HG02623 (cell line): ENCODE measurements at regions not wholly inside any gene's neighbourhood (a gene's known extent, or its start where the extent isn't known, plus 50 kb on each side); places are given as distances from the start of the nearest gene placed in this dataset.

Experiments
- ATAC-seq: cut with Tn5 transposase; IDR thresholded peaks from one replicate; pipeline ENCODE4 v1.9.1; 2021; ENCODE audit warnings: moderate library complexity; ENCODE audit not compliant: unreplicated experiment

DNA sequence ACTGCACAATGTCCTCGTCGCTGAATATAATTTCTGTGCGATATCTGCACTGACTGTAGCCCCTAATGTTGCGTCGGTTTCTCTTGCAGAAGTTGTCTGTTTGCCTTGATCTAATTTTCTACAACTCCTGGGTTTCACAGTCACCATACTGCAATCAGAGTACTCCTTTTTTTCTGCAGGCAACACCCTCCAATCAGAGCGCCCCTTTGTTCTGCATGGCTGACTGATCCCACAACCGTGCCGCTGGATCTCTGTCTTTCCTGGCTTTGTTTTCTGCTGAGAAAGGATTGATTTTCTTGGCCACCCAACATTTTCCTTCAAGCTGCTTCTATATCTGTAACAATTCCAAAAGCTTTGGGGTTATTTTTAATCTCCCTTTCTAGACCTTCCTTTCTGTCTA lies 182.2 kb upstream of the SMARCA2 start:
- ATAC-seq = no peak

GRCh38 chr9:1837453-1838084 lies 177.6 kb upstream of the SMARCA2 start:
- peak; percentile 55 for ATAC-seq

- ATAC-seq = no peak
Measured at GRCh38 chr9:1839909-1840308, 175.2 kb upstream of the SMARCA2 start.

- no peak for ATAC-seq
Measured at GRCh38 chr9:1845425-1845824, 169.7 kb upstream of the SMARCA2 start.

- ATAC-seq = no peak
Measured at GRCh38 chr9:1855726-1856125, 159.4 kb upstream of the SMARCA2 start.

DNA sequence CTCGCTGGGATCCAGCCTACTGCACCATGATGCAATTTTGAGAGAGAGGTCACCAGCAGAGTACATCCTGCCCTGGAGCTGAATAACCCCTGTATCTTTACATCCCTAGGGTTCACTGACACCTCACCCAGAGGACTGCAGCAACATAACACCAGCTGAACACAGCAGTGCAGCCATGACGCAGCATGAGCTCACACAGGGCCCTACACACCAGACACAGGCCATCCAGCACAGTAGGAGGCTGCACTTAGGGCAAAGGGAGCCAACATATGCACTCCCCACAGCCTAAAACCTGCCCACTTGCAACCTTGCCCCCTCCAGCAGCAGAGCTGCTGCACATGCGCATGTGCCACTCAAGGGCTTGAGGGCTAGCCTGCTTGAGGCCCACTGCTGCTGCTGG lies 157.3 kb upstream of the SMARCA2 start:
- ATAC-seq = no peak

DNA sequence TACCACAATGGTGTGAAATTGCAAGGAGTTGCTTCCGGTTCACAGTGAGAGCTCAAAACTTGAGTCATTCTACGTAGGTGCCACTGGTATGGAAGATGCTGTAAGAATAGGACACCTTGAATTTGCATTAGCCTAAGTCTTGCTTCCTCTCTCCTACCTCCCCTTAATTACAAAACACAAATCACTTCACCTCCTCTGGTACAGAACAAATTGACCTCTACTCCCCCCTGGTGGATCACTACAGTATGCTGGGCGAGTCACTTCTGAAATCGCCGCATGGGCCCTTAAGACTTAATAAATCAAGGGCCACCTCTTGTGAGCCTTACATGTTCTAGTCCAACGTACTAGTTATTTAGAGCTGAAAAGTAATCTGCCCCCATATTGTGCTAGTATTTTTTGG lies 145.3 kb upstream of the SMARCA2 start:
- peak; percentile 83 for ATAC-seq

- no peak for ATAC-seq
Measured at GRCh38 chr9:1870915-1871314, 144.2 kb upstream of the SMARCA2 start.

GRCh38 chr9:1871626-1872419 lies 143.3 kb upstream of the SMARCA2 start:
- ATAC-seq = no peak

DNA sequence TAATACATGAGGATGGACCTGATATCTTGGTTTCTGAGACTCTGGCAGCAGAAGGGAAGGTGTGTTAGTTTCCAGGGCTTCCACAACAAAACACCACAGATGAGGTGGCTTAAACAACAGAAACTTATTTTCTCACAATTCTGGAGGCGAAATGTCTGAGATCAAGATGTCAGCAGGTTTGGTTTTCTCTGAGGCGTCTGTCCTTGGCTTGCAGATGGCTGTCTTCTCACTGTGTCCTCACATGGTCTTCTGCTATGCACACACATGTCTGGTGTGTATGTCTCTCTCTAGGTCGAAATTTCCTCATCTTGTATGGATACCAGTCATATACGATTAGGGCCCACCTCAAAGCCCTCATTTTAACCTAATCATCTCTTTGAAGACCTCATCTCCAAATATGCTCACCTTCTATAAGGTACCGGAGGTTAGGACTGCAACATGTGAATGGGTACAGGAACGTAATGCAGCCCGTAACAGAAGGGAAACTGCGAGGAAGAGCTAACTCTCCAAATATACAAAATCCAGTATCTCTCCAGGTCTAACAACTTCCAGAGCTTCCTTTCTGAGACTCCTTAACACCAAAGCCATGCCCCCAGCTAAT lies 139.8 kb upstream of the SMARCA2 start:
- no peak for ATAC-seq

DNA sequence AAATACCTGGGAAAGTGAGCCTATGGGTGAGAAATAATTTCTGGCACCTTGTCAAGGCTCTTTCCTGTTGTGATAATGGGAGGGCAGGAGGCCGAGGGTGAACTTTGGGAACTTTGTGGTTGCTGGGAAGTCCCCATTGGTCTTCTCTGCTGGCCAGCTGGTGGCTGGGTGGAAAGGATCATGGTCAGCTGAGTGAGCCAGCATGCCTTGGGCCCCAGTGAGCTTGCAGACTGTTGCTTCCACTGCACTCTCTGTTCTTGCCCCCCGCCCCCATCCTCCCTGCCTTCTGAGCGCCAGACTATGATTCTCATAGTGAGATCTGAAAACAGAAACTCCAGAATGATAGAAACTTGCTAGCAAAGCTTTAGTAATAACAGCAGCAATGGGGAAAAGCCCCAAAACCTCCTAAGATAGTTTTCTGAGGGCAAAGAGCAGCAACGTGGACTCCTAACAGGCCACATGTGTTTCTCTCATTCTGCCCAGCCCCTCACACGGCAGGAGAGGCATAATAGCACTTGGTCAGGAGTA lies 139.2 kb upstream of the SMARCA2 start:
- ATAC-seq = peak; percentile 54

DNA sequence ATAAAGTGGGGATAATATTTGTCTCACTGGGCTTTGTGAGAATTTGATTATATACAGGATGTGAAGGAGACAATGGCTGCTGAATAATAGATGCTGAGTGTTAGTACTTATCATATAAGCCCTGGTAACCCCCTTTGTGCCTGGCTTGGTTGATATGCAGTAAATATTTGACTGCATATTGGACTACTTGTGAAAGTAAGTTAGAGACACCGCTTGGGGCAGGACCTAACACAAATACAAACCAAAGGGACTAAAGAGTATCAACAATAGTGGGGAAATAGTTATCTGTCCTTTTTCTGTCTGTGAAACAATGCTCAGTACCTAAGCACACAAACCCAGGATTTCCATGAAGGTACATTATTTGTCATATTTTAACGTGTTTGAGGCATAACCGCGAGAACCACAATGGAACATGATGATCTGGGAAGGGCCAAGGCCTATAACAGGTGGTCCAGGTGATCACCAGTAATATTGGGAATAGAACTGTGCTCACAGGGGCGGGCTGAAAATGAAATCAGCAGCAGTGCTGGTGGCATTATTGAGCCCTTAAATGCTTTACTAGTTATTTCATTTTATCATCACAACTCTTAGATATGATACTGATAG lies 138.2 kb upstream of the SMARCA2 start:
- ATAC-seq = no peak

- ATAC-seq = no peak
Measured at GRCh38 chr9:1877951-1878350, 137.2 kb upstream of the SMARCA2 start.

DNA sequence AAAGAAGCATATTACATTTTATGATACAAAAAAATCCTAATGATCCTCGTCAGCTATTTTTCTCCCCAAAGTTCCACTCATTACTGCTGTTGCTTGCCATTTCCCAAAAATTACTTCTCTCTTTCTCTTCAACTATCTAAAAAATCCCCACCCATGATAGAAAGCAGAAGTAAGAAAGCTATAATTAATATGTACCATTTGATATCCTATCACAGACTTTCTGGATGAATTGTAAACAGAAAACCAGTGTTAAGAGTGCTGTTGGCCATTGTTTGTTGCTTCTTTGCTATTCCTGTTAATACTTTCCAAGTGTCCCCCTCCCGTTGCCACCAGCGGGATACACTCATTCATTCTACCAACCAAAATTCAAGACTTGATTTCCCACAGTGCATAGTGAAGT lies 136.3 kb upstream of the SMARCA2 start:
- ATAC-seq = no peak

DNA sequence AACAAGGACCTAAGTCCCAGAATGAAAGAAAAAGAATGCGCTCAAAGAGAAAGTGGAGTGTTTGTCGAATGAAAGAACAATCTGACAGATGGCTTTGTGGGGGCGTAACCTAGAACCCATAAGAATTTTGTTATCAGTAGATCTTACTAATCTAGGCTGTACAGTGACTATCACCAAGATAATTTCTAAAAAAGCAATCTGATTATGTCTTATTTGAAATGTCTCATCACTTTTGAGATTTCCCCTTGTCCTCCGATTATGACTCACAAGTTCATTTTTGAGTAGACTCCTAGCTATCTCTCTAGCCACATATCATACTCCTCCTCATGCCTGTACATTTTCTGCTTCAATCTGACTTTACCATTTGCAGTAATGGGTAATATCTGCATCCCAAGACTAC lies 135.6 kb upstream of the SMARCA2 start:
- ATAC-seq = peak; percentile 24

GRCh38 chr9:1880038-1880565 lies 135.0 kb upstream of the SMARCA2 start:
- ATAC-seq = peak; percentile 18

GRCh38 chr9:1881708-1882295 lies 133.3 kb upstream of the SMARCA2 start:
- ATAC-seq = no peak

DNA sequence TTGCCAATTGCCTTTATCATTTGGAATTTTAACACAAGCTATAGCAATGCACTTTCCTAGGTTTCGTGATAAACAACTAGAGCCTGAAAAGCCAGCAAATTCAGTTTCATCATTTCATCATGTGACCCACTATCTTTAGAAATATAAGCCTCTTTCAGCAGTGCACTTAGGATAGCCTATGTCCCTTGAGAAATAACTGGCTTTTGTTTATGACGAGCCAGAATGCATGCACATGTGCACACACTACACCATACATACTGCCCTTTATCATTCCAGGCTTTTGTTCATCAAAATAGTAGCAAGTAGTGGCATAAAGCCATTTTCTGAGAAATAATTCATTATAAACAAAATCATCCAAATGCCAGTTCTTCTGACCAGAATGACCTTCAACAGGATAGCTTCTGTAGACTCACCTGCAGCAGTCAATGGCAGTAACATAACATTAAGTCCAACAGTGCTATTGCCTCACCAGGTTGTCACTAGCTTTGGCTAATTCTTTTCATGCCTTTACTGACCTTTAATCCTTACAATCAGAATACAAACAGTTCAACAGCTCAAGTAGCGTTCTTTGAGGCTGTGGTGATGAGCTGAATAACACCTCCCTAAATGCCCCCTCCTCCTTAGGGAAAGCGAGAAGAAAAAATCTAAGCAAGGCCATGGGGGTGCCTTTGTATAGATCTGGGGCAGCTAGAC lies 132.3 kb upstream of the SMARCA2 start:
- no peak for ATAC-seq

- no peak for ATAC-seq
Measured at GRCh38 chr9:1890201-1890600, 124.9 kb upstream of the SMARCA2 start.

GRCh38 chr9:1890816-1891215 lies 124.3 kb upstream of the SMARCA2 start:
- ATAC-seq = no peak
